Liver (tissue), 8 donors: ENCODE measurements at regions not wholly inside any gene's neighbourhood (a gene's known extent, or its start where the extent isn't known, plus 50 kb on each side); places are given as distances from the start of the nearest gene placed in this dataset.

Source experiments
- DNase-seq: peaks from one replicate; pipeline ENCODE4 v3.0.0-alpha.2; 2017; ENCODE audit warnings: low spot score
- H3K27ac ChIP-seq, 2 donors: one replicate each; pipeline ENCODE4 v1.7.0; 2013; ENCODE audit warnings: inconsistent platforms in 2 of 2, low read length in 2 of 2, control low read depth in 1 of 2, low read depth in 1 of 2, mild to moderate bottlenecking in 1 of 2
- H3K27me3 ChIP-seq, 4 donors: one replicate each; pipeline versions ENCODE4 v1.6.1 to v1.7.0; 2013; ENCODE audit warnings: low read length in 3 of 4, inconsistent platforms in 1 of 4, mild to moderate bottlenecking in 1 of 4, moderate library complexity in 1 of 4; ENCODE audit not compliant: control insufficient read depth in 4 of 4, insufficient read depth in 4 of 4
- H3K36me3 ChIP-seq, 4 donors: one replicate each; pipeline versions ENCODE4 v1.6.1 to v1.7.0; 2013; ENCODE audit warnings: low read length in 3 of 4, mild to moderate bottlenecking in 3 of 4, low read depth in 1 of 4, moderate library complexity in 1 of 4; ENCODE audit not compliant: control insufficient read depth in 4 of 4, insufficient read depth in 3 of 4
- H3K4me1 ChIP-seq, 4 donors: one replicate each; pipeline versions ENCODE4 v1.6.1 to v1.7.0; 2013; ENCODE audit warnings: low read length in 3 of 4, mild to moderate bottlenecking in 3 of 4, moderate library complexity in 1 of 4; ENCODE audit not compliant: control insufficient read depth in 4 of 4, insufficient read depth in 4 of 4
- H3K4me3 ChIP-seq, 3 donors: one replicate each; pipeline versions ENCODE4 v1.6.1 to v1.7.0; 2013; ENCODE audit warnings: low read length in 3 of 3, control low read depth in 1 of 3, low read depth in 1 of 3, mild to moderate bottlenecking in 1 of 3
- H3K9ac ChIP-seq, 2 donors: one replicate each; pipeline ENCODE4 v1.7.0; 2013; ENCODE audit warnings: low read length in 2 of 2, mild to moderate bottlenecking in 2 of 2, moderate library complexity in 2 of 2, control low read depth in 1 of 2, low read depth in 1 of 2
- H3K9me3 ChIP-seq, 4 donors: one replicate each; pipeline versions ENCODE4 v1.6.1 to v1.7.0; 2013; ENCODE audit warnings: low read length in 3 of 4; ENCODE audit not compliant: control insufficient read depth in 4 of 4
- EGR1 ChIP-seq, 2 donors: IDR thresholded peaks; 2 replicates each; pipeline ENCODE4 v1.6.1; 2016 to 2018; ENCODE audit warnings: antibody characterized with exemption in 2 of 2, low read depth in 2 of 2
- FOXA1 ChIP-seq: IDR thresholded peaks from 2 replicates; pipeline ENCODE4 v1.6.1; 2016; ENCODE audit warnings: antibody characterized with exemption
- FOXA2 ChIP-seq: IDR thresholded peaks from 2 replicates; pipeline ENCODE4 v1.6.1; 2016; ENCODE audit warnings: antibody characterized with exemption
- GABPA ChIP-seq, 2 donors: IDR thresholded peaks in 1 of 2; conservative IDR thresholded peaks in 1 of 2; 2 replicates each; pipeline ENCODE4 v1.6.1; 2016; ENCODE audit warnings: antibody characterized with exemption in 2 of 2, mild to moderate bottlenecking in 1 of 2, moderate library complexity in 1 of 2
- HNF4A ChIP-seq, 2 donors: conservative IDR thresholded peaks; 2 replicates each; pipeline ENCODE4 v1.6.1; 2016; ENCODE audit warnings: antibody characterized with exemption in 2 of 2, mild to moderate bottlenecking in 2 of 2
- HNF4G ChIP-seq: IDR thresholded peaks from 2 replicates; pipeline ENCODE4 v1.6.1; 2016; ENCODE audit warnings: antibody characterized with exemption
- JUND ChIP-seq, 2 donors: IDR thresholded peaks; 2 replicates each; pipeline ENCODE4 v1.6.1; 2016; ENCODE audit warnings: antibody characterized with exemption in 2 of 2
- NR2F2 ChIP-seq: IDR thresholded peaks from 2 replicates; pipeline ENCODE4 v1.6.1; 2016; ENCODE audit warnings: antibody characterized with exemption
- RAD21 ChIP-seq, 2 donors: IDR thresholded peaks; 2 replicates each; pipeline ENCODE4 v1.6.1; 2016; ENCODE audit warnings: antibody characterized with exemption in 2 of 2, mild to moderate bottlenecking in 2 of 2
- RXRA ChIP-seq, 2 donors: IDR thresholded peaks; 2 replicates each; pipeline ENCODE4 v1.6.1; 2017 to 2018; ENCODE audit warnings: antibody characterized with exemption in 2 of 2, mild to moderate bottlenecking in 1 of 2
- SP1 ChIP-seq: IDR thresholded peaks from 2 replicates; pipeline ENCODE4 v1.6.1; 2018; ENCODE audit warnings: antibody characterized with exemption, mild to moderate bottlenecking
- TAF1 ChIP-seq: conservative IDR thresholded peaks from 2 replicates; pipeline ENCODE4 v1.6.1; 2016; ENCODE audit warnings: antibody characterized with exemption, mild to moderate bottlenecking
- YY1 ChIP-seq: IDR thresholded peaks from 2 replicates; pipeline ENCODE4 v1.6.1; 2016; ENCODE audit warnings: antibody characterized with exemption, mild to moderate bottlenecking
- WGBS: extraction: QIAGEN DNeasy Blood & Tissue Kit; methylation state at CpG from one replicate; pipeline ENCODE4 v1.1.7; 2013; 5-methylcytosine and 5-hydroxymethylcytosine counted together
- TF ChIP-seq, protein P1 (sequence below): IDR thresholded peaks from 2 replicates; pipeline ENCODE4 v1.6.1; 2016; ENCODE audit warnings: antibody characterized with exemption
- TF ChIP-seq, protein P2 (sequence below): IDR thresholded peaks from 2 replicates; pipeline ENCODE4 v1.6.1; 2016; ENCODE audit warnings: antibody characterized with exemption, mild to moderate bottlenecking
- TF ChIP-seq, protein P3 (sequence below): IDR thresholded peaks from 2 replicates; pipeline ENCODE4 v1.6.1; 2016; ENCODE audit warnings: antibody characterized with exemption
- TF ChIP-seq, protein P4 (sequence below): fragments of 150-350 bp; IDR thresholded peaks from 2 replicates; pipeline ENCODE4 v1.5.1; 2017; ENCODE audit warnings: improper control_type of control experiment, low read depth, low read length; ENCODE audit not compliant: missing input control
- TF ChIP-seq, protein P5 (sequence below): IDR thresholded peaks from 2 replicates; pipeline ENCODE4 v1.6.1; 2016; ENCODE audit warnings: antibody characterized with exemption
- donor health status: healthy.
- donor health status: healthy.
- donor health status: healthy.
- donor health status: healthy.
- donor health status: healthy.

DNA sequence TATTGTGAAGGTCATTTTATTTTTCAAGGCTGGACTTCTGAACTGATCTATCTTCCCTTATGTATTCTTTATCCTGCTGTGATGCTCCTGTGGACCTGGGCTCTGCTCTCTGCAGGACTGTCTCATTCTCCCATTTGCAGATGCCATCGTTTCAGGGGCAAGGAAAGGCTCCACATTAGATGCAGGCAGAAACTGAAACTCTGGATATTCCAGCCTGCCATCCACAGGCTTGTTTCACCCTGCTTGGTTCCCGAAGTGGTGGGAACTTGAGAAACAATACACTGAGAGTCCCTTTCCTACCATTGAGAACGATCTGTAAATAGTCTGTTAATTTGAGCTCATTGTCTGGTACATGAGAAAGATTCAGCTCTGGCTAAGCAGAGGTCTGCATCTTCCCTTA, 197.5 kb upstream of the MAN1A1 start:
- no peaks in the 10 kb centered on the region for H3K9me3 ChIP-seq
- H3K4me3 ChIP-seq, result no peak overlapping the region
- no peaks in the 10 kb centered on the region for H3K27me3 ChIP-seq
- no peak overlapping the region for H3K9ac ChIP-seq
- no peak overlapping the region for H3K27ac ChIP-seq
- DNase-seq, result no peak
- H3K36me3 ChIP-seq, result no peaks in the 10 kb centered on the region
- TF ChIP-seq, protein P1, sequence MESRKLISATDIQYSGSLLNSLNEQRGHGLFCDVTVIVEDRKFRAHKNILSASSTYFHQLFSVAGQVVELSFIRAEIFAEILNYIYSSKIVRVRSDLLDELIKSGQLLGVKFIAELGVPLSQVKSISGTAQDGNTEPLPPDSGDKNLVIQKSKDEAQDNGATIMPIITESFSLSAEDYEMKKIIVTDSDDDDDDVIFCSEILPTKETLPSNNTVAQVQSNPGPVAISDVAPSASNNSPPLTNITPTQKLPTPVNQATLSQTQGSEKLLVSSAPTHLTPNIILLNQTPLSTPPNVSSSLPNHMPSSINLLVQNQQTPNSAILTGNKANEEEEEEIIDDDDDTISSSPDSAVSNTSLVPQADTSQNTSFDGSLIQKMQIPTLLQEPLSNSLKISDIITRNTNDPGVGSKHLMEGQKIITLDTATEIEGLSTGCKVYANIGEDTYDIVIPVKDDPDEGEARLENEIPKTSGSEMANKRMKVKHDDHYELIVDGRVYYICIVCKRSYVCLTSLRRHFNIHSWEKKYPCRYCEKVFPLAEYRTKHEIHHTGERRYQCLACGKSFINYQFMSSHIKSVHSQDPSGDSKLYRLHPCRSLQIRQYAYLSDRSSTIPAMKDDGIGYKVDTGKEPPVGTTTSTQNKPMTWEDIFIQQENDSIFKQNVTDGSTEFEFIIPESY, result no peak
- no peak for TF ChIP-seq RAD21 (IDR thresholded peaks at IDR 0.05)
- TF ChIP-seq EGR1 (IDR thresholded peaks at IDR 0.05; ENCODE audit: low read depth in 2 of 2), result no peak
- TF ChIP-seq, protein P2, sequence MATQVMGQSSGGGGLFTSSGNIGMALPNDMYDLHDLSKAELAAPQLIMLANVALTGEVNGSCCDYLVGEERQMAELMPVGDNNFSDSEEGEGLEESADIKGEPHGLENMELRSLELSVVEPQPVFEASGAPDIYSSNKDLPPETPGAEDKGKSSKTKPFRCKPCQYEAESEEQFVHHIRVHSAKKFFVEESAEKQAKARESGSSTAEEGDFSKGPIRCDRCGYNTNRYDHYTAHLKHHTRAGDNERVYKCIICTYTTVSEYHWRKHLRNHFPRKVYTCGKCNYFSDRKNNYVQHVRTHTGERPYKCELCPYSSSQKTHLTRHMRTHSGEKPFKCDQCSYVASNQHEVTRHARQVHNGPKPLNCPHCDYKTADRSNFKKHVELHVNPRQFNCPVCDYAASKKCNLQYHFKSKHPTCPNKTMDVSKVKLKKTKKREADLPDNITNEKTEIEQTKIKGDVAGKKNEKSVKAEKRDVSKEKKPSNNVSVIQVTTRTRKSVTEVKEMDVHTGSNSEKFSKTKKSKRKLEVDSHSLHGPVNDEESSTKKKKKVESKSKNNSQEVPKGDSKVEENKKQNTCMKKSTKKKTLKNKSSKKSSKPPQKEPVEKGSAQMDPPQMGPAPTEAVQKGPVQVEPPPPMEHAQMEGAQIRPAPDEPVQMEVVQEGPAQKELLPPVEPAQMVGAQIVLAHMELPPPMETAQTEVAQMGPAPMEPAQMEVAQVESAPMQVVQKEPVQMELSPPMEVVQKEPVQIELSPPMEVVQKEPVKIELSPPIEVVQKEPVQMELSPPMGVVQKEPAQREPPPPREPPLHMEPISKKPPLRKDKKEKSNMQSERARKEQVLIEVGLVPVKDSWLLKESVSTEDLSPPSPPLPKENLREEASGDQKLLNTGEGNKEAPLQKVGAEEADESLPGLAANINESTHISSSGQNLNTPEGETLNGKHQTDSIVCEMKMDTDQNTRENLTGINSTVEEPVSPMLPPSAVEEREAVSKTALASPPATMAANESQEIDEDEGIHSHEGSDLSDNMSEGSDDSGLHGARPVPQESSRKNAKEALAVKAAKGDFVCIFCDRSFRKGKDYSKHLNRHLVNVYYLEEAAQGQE, result no peak
- 81% methylated on average over 3 of the region's 3 CpGs for WGBS
- peaks cover 0 to 2% (median 0%) of the 10 kb centered on the region in 4 donors for H3K4me1 ChIP-seq

DNA sequence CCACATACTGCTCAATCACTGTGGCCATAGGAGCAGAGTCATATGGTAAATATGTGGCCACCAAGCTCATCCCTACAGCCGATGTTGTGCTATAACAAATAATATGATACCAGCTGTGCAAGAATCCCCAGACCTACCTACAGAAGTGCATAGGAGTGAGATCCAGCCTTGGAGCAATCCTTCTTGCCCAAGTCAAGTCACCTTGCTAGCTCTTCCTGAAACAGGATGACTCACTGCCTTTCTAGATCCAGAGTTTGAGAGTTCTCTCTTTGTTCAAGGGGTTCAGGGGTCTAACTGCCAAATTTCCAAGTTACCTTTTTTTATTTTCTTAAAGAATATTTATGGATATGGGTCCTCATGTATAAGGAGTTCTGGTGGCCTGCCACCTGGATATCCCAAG, 195.7 kb upstream of the MAN1A1 start:
- Histone ChIP-seq H3K4me1 (peaks cover 0 to 2% (median 0%) of the 10 kb centered on the region in 4 donors), H3K4me3 (no peak overlapping the region), H3K9me3 (no peaks in the 10 kb centered on the region), H3K9ac (no peak overlapping the region), H3K27ac (no peak overlapping the region), H3K27me3 (no peaks in the 10 kb centered on the region), H3K36me3 (no peaks in the 10 kb centered on the region)
- 94% methylated on average over 1 of the region's 1 CpG for WGBS
- no peak for DNase-seq
- TF ChIP-seq, protein P3, sequence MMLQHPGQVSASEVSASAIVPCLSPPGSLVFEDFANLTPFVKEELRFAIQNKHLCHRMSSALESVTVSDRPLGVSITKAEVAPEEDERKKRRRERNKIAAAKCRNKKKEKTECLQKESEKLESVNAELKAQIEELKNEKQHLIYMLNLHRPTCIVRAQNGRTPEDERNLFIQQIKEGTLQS, result no peak
- TF ChIP-seq GABPA (IDR thresholded peaks at IDR 0.05 in 1 of 2, conservative IDR thresholded peaks at IDR 0.05 in 1 of 2) (no peak), SP1 (no peak), FOXA2 (no peak), TAF1 (no peak), YY1 (no peak), FOXA1 (no peak), EGR1 (IDR thresholded peaks at IDR 0.05; ENCODE audit: low read depth in 2 of 2) (no peak), RAD21 (IDR thresholded peaks at IDR 0.05) (no peak), HNF4G (no peak), JUND (IDR thresholded peaks at IDR 0.05) (no peak), HNF4A (conservative IDR thresholded peaks at IDR 0.05) (no peak), RXRA (IDR thresholded peaks at IDR 0.05) (no peak), NR2F2 (no peak)
- TF ChIP-seq, protein P4, sequence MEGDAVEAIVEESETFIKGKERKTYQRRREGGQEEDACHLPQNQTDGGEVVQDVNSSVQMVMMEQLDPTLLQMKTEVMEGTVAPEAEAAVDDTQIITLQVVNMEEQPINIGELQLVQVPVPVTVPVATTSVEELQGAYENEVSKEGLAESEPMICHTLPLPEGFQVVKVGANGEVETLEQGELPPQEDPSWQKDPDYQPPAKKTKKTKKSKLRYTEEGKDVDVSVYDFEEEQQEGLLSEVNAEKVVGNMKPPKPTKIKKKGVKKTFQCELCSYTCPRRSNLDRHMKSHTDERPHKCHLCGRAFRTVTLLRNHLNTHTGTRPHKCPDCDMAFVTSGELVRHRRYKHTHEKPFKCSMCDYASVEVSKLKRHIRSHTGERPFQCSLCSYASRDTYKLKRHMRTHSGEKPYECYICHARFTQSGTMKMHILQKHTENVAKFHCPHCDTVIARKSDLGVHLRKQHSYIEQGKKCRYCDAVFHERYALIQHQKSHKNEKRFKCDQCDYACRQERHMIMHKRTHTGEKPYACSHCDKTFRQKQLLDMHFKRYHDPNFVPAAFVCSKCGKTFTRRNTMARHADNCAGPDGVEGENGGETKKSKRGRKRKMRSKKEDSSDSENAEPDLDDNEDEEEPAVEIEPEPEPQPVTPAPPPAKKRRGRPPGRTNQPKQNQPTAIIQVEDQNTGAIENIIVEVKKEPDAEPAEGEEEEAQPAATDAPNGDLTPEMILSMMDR, result no peak
- TF ChIP-seq, protein P1, result no peak
- TF ChIP-seq, protein P5, sequence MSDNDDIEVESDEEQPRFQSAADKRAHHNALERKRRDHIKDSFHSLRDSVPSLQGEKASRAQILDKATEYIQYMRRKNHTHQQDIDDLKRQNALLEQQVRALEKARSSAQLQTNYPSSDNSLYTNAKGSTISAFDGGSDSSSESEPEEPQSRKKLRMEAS, result no peak
- TF ChIP-seq, protein P2, result no peak
